Gastroesophageal sphincter (tissue), 3 donors: ENCODE measurements at regions not wholly inside any gene's neighbourhood (a gene's known extent, or its start where the extent isn't known, plus 50 kb on each side); places are given as distances from the start of the nearest gene placed in this dataset.

Source experiments
- CTCF ChIP-seq, 4 experiments: fragments of 200-600 bp in 2 of 4; fragments of 450-650 bp in 2 of 4; sonication (generic) in 1 of 4; IDR thresholded peaks; one replicate each; pipeline ENCODE4 v1.5.1; 2017 to 2019; ENCODE audit warnings: antibody characterized with exemption in 4 of 4, mild to moderate bottlenecking in 2 of 4, moderate library complexity in 2 of 4
- POLR2A ChIP-seq, 2 donors: fragments of 450-650 bp; IDR thresholded peaks; one replicate each; pipeline ENCODE4 v1.6.1; 2017; ENCODE audit warnings: antibody characterized with exemption in 2 of 2, mild to moderate bottlenecking in 2 of 2, moderate library complexity in 1 of 2

GRCh38 chr13:38167164-38167822, 182.4 kb upstream of the UFM1 start:
- no peak for TF ChIP-seq POLR2A (IDR thresholded peaks at IDR 0.05)
- no peak for TF ChIP-seq CTCF (IDR thresholded peaks at IDR 0.05)
